ENCODE measurements at regions not wholly inside any gene's neighbourhood (a gene's known extent, or its start where the extent isn't known, plus 50 kb on each side); places are given as distances from the start of the nearest gene placed in this dataset.
"Not testable (repeated sequence)": the region's sequence is repeated elsewhere in the genome, so short reads cannot be mapped to it uniquely, and the experiment has no call there.

GRCh38 chr5:176018598-176018997, 50.5 kb upstream of the THOC3 start:
- not testable (repeated sequence) for H3K4me1 ChIP-seq (ENCODE audit: control insufficient read depth in 1 of 2, insufficient read depth in 1 of 2, low read depth in 1 of 2, low read length in 1 of 2); H3K36me3 ChIP-seq; H3K4me3 ChIP-seq (ENCODE audit: low read depth in 1 of 2, low read length in 1 of 2); H3K27me3 ChIP-seq; H3K27ac ChIP-seq; H3K9me3 ChIP-seq

GRCh38 chr5:176020852-176021251, 52.7 kb upstream of the THOC3 start:
- not testable (repeated sequence) for H3K36me3 ChIP-seq; H3K4me3 ChIP-seq (ENCODE audit: low read depth in 1 of 2, low read length in 1 of 2); H3K4me1 ChIP-seq (ENCODE audit: control insufficient read depth in 1 of 2, insufficient read depth in 1 of 2, low read depth in 1 of 2, low read length in 1 of 2); H3K27me3 ChIP-seq; H3K9me3 ChIP-seq; H3K27ac ChIP-seq

- H3K27ac ChIP-seq; H3K27me3 ChIP-seq; H3K9me3 ChIP-seq; H3K36me3 ChIP-seq; H3K4me1 ChIP-seq (ENCODE audit: control insufficient read depth in 1 of 2, insufficient read depth in 1 of 2, low read depth in 1 of 2, low read length in 1 of 2); H3K4me3 ChIP-seq (ENCODE audit: low read depth in 1 of 2, low read length in 1 of 2): not testable (repeated sequence)
These were observed 55.4 kb upstream of the THOC3 start for GRCh38 chr5:176023535-176023934.

- not testable (repeated sequence) for H3K36me3 ChIP-seq; H3K4me3 ChIP-seq (ENCODE audit: low read depth in 1 of 2, low read length in 1 of 2); H3K9me3 ChIP-seq; H3K4me1 ChIP-seq (ENCODE audit: control insufficient read depth in 1 of 2, insufficient read depth in 1 of 2, low read depth in 1 of 2, low read length in 1 of 2); H3K27ac ChIP-seq; H3K27me3 ChIP-seq
These were observed 61.3 kb upstream of the THOC3 start for GRCh38 chr5:176029445-176029844.

GRCh38 chr5:176030361-176031117, 62.4 kb upstream of the THOC3 start:
- not testable (repeated sequence) for H3K27me3 ChIP-seq; H3K4me3 ChIP-seq (ENCODE audit: low read depth in 1 of 2, low read length in 1 of 2); H3K36me3 ChIP-seq; H3K9me3 ChIP-seq; H3K4me1 ChIP-seq (ENCODE audit: control insufficient read depth in 1 of 2, insufficient read depth in 1 of 2, low read depth in 1 of 2, low read length in 1 of 2); H3K27ac ChIP-seq

GRCh38 chr5:176031118-176031510, 63.0 kb upstream of the THOC3 start:
- H3K4me1 ChIP-seq (ENCODE audit: control insufficient read depth in 1 of 2, insufficient read depth in 1 of 2, low read depth in 1 of 2, low read length in 1 of 2); H3K27ac ChIP-seq; H3K9me3 ChIP-seq; H3K36me3 ChIP-seq; H3K27me3 ChIP-seq; H3K4me3 ChIP-seq (ENCODE audit: low read depth in 1 of 2, low read length in 1 of 2): not testable (repeated sequence)

- H3K9me3 ChIP-seq; H3K27ac ChIP-seq; H3K36me3 ChIP-seq; H3K4me1 ChIP-seq (ENCODE audit: control insufficient read depth in 1 of 2, insufficient read depth in 1 of 2, low read depth in 1 of 2, low read length in 1 of 2); H3K27me3 ChIP-seq; H3K4me3 ChIP-seq (ENCODE audit: low read depth in 1 of 2, low read length in 1 of 2): not testable (repeated sequence)
These were observed 65.1 kb upstream of the THOC3 start for GRCh38 chr5:176033186-176033585.

- H3K36me3 ChIP-seq; H3K27ac ChIP-seq; H3K9me3 ChIP-seq; H3K4me1 ChIP-seq (ENCODE audit: control insufficient read depth in 1 of 2, insufficient read depth in 1 of 2, low read depth in 1 of 2, low read length in 1 of 2); H3K4me3 ChIP-seq (ENCODE audit: low read depth in 1 of 2, low read length in 1 of 2); H3K27me3 ChIP-seq: not testable (repeated sequence)
These were observed 66.5 kb upstream of the THOC3 start for GRCh38 chr5:176034407-176035200.

- H3K27ac ChIP-seq; H3K9me3 ChIP-seq; H3K4me1 ChIP-seq (ENCODE audit: control insufficient read depth in 1 of 2, insufficient read depth in 1 of 2, low read depth in 1 of 2, low read length in 1 of 2); H3K4me3 ChIP-seq (ENCODE audit: low read depth in 1 of 2, low read length in 1 of 2); H3K27me3 ChIP-seq; H3K36me3 ChIP-seq: not testable (repeated sequence)
These were observed 67.1 kb upstream of the THOC3 start for GRCh38 chr5:176035201-176035530.

- H3K36me3 ChIP-seq; H3K27me3 ChIP-seq; H3K27ac ChIP-seq; H3K4me3 ChIP-seq (ENCODE audit: low read depth in 1 of 2, low read length in 1 of 2); H3K9me3 ChIP-seq; H3K4me1 ChIP-seq (ENCODE audit: control insufficient read depth in 1 of 2, insufficient read depth in 1 of 2, low read depth in 1 of 2, low read length in 1 of 2): not testable (repeated sequence)
These were observed 67.7 kb upstream of the THOC3 start for GRCh38 chr5:176035816-176036308.

- not testable (repeated sequence) for H3K4me1 ChIP-seq (ENCODE audit: control insufficient read depth in 1 of 2, insufficient read depth in 1 of 2, low read depth in 1 of 2, low read length in 1 of 2); H3K27ac ChIP-seq
These were observed 68.3 kb upstream of the THOC3 start for GRCh38 chr5:176036391-176036790.

GRCh38 chr5:176037190-176037589, 69.1 kb upstream of the THOC3 start:
- H3K4me3 ChIP-seq (ENCODE audit: low read depth in 1 of 2, low read length in 1 of 2); H3K9me3 ChIP-seq; H3K4me1 ChIP-seq (ENCODE audit: control insufficient read depth in 1 of 2, insufficient read depth in 1 of 2, low read depth in 1 of 2, low read length in 1 of 2); H3K27me3 ChIP-seq; H3K36me3 ChIP-seq; H3K27ac ChIP-seq: not testable (repeated sequence)

More at GRCh38 chr5:176036391-176036790, 68.3 kb upstream of the THOC3 start:
- not testable (repeated sequence) for H3K27me3 ChIP-seq; H3K4me3 ChIP-seq (ENCODE audit: low read depth in 1 of 2, low read length in 1 of 2); H3K36me3 ChIP-seq; H3K9me3 ChIP-seq

GRCh38 chr5:176040105-176040801, 72.1 kb upstream of the THOC3 start:
- not testable (repeated sequence) for H3K27ac ChIP-seq; H3K27me3 ChIP-seq; H3K4me1 ChIP-seq (ENCODE audit: control insufficient read depth in 1 of 2, insufficient read depth in 1 of 2, low read depth in 1 of 2, low read length in 1 of 2); H3K4me3 ChIP-seq (ENCODE audit: low read depth in 1 of 2, low read length in 1 of 2); H3K36me3 ChIP-seq; H3K9me3 ChIP-seq

All from neutrophil (primary cell).